ENCODE measurements at regions not wholly inside any gene's neighbourhood (a gene's known extent, or its start where the extent isn't known, plus 50 kb on each side); places are given as distances from the start of the nearest gene placed in this dataset.

GRCh38 chr13:61214551-61214950, 201.1 kb downstream of the PCDH20 start:
- TF ChIP-seq CTCF (IDR thresholded peaks at IDR 0.05; ENCODE audit: low read depth, low read length, poor library complexity, severe bottlenecking) (no peak), EZH2phosphoT487 (IDR thresholded peaks at IDR 0.05; ENCODE audit: borderline replicate concordance, low read length) (no peak)

Data from DOHH2 (cell line).